ENCODE measurements at regions not wholly inside any gene's neighbourhood (a gene's known extent, or its start where the extent isn't known, plus 50 kb on each side); places are given as distances from the start of the nearest gene placed in this dataset.

- no peak for DNase-seq (ENCODE audit: low read depth)
These were observed 187.3 kb upstream of the SYT13 start for GRCh38 chr11:45473341-45473895.

- DNase-seq (ENCODE audit: low read depth), result no peak
These were observed 186.7 kb upstream of the SYT13 start for GRCh38 chr11:45472716-45473317.

GRCh38 chr11:45471266-45471665 lies 185.1 kb upstream of the SYT13 start:
- no peak for DNase-seq (ENCODE audit: low read depth)

GRCh38 chr11:45470794-45471167 lies 184.6 kb upstream of the SYT13 start:
- DNase-seq (ENCODE audit: low read depth), result no peak

- DNase-seq (ENCODE audit: low read depth), result no peak
These were observed 184.1 kb upstream of the SYT13 start for GRCh38 chr11:45470151-45470793.

- DNase-seq (ENCODE audit: low read depth), result no peak
These were observed 182.2 kb upstream of the SYT13 start for GRCh38 chr11:45468267-45468856.

GRCh38 chr11:45463541-45463940 lies 177.4 kb upstream of the SYT13 start:
- DNase-seq (ENCODE audit: low read depth), result no peak

GRCh38 chr11:45461514-45461913 lies 175.4 kb upstream of the SYT13 start:
- DNase-seq (ENCODE audit: low read depth), result no peak

GRCh38 chr11:45459491-45459890 lies 173.3 kb upstream of the SYT13 start:
- no peak for DNase-seq (ENCODE audit: low read depth)

- DNase-seq (ENCODE audit: low read depth), result no peak
These were observed 172.1 kb upstream of the SYT13 start for GRCh38 chr11:45458269-45458668.

- DNase-seq (ENCODE audit: low read depth), result no peak
These were observed 171.5 kb upstream of the SYT13 start for GRCh38 chr11:45457649-45458048.

- no peak for DNase-seq (ENCODE audit: low read depth)
These were observed 170.5 kb upstream of the SYT13 start for GRCh38 chr11:45456686-45457085.

- DNase-seq (ENCODE audit: low read depth), result no peak
These were observed 169.4 kb upstream of the SYT13 start for GRCh38 chr11:45455536-45455935.

GRCh38 chr11:45454917-45455401 lies 168.8 kb upstream of the SYT13 start:
- DNase-seq (ENCODE audit: low read depth), result no peak

GRCh38 chr11:45453721-45454120 lies 167.6 kb upstream of the SYT13 start:
- no peak for DNase-seq (ENCODE audit: low read depth)

- DNase-seq (ENCODE audit: low read depth), result no peak
These were observed 165.8 kb upstream of the SYT13 start for GRCh38 chr11:45451766-45452440.

GRCh38 chr11:45450189-45450588 lies 164.0 kb upstream of the SYT13 start:
- no peak for DNase-seq (ENCODE audit: low read depth)

- no peak for DNase-seq (ENCODE audit: low read depth)
These were observed 163.0 kb upstream of the SYT13 start for GRCh38 chr11:45449036-45449601.

GRCh38 chr11:45448561-45448960 lies 162.4 kb upstream of the SYT13 start:
- DNase-seq (ENCODE audit: low read depth), result no peak

- DNase-seq (ENCODE audit: low read depth), result no peak
These were observed 160.9 kb upstream of the SYT13 start for GRCh38 chr11:45446998-45447397.

GRCh38 chr11:45446434-45446833 lies 160.3 kb upstream of the SYT13 start:
- DNase-seq (ENCODE audit: low read depth), result no peak

- DNase-seq (ENCODE audit: low read depth), result no peak
These were observed 158.7 kb upstream of the SYT13 start for GRCh38 chr11:45444796-45445195.
